Dermis microvascular lymphatic vessel endothelial cell (primary cell): ENCODE measurements at regions not wholly inside any gene's neighbourhood (a gene's known extent, or its start where the extent isn't known, plus 50 kb on each side); places are given as distances from the start of the nearest gene placed in this dataset.

Source experiments
- DNase-seq, 2 donors: peaks; one replicate each; pipeline versions ENCODE4 v3.0.0 to v3.0.0-alpha.2; 2010; ENCODE audit warnings: low read depth in 2 of 2

DNA sequence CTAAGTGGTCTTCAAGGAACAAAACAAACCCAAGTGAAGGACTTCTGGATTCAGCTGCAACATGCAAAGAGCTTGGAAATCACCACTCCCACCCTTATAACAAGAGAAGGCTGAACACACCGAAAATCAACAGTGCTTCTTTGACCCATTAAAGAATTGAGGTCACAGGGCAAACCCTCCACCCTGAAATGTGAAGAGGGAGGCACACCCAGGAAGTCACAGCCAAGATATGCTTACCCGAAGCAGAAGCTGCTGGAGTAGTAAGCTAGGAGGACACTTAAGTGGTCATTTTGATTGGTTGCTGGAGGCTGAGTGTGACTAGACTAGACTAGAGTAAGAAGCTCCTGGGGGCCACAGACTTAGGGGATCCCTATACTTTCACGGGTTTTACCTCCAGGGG lies 188.2 kb upstream of the SSTR4 start:
- DNase-seq: no peak

DNA sequence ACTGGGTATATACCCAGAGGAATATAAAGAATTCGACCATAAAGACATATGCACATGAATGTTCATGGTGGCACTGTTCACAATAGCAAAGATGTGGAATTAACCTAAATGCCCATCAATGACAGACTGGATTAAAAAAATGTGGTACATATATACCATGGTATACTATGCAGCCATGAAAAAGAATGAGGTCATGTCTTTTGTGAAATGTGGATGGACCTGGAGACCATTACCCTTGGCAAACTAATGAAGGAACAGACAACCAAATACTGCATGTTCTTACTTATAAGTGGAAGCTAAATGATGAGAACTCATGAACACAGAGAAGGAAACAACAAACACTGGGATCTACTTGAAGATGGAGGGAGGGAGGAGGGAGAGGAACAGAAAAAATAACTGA lies 186.7 kb upstream of the SSTR4 start:
- DNase-seq: no peak

DNA sequence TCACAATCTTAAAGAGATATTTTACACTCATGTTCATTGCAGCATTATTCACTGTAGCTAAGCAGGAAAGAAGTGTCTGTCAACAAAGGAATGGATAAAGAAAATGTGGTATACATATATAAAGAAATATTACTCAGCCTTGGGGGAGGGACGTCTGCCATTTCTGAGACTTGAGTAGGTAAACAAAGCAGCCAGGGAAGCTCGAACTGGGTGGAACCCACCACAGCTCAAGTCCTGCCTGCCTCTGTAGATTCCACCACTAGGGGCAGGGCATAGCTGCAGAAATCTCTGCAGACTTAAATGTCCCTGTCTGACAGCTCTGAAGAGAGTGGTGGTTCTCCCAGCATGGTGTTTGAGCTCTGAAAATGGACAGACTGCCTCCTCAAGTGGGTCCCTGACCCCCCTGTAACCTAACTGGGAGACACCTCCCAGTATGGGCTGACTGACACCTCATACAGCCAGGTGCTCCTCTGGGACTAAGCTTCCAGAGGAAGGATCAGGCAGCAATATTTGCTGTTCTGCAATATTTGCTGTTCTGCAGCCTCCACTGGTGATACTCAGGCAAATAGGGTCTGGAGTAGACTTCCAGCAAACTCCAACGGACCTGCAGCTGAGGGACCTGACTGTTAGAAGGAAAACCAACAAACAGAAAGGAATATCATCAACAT lies 183.3 kb upstream of the SSTR4 start:
- peak; percentile 12 to 71 for DNase-seq

DNA sequence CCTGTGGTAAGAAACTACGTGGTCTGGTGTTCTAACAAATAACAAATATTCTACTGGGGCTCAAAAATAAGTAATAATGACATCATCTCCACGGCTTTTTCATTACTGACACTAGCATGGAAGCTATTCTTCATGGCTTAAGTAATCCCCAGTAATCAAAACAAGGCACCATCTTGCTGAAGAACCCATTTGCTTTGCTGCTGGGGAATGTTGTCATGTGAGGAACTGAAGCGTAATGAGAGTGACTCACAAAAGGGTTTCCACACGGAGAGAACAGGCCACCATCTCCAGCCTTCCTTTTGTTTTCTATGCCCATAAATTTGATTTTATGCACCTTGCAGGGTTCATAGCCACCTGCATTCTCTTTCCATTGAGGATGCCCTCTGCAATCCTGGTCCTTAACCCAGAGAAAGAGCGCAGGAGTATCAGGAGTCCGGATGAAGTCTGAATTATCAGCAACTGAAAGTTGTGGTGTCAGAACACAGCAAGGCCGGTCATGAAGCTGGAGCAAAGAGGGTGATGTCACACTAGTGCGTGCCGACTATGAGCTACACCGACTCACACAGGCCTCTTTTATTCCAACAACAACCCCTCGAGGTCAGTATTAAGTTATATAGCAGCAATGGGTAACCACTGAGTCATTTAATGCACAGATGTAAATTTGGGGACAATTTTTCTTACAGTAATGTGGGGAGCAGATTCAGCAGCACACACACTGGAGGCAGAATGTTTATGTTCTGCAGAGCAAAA lies 173.7 kb upstream of the SSTR4 start:
- peak in 1 of 2 donors; percentile 70 for DNase-seq

- DNase-seq: peak; percentile 23 to 75
Observed at GRCh38 chr20:22861990-22862389, 173.1 kb upstream of the SSTR4 start.

GRCh38 chr20:22862671-22863230 lies 172.4 kb upstream of the SSTR4 start:
- DNase-seq: peak in 1 of 2 donors; percentile 25

DNA sequence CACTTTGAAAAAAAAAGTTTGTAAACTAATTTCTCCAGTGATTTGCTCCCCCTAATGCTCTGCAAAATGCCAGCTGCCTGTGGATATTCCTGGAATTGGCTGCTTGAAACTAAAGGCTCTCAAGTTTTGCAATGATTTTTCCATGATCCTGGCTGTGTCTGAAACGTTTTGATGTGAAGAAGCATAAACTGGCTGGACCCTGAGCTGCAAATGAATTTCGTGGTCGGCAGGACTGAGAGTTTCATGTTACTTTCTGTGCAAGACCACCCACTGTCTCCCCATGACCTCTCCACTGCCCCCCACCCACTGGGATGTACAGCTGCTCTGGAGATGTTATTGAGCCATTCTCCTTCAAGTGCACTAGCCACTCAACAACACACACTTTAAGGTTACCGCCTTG lies 171.3 kb upstream of the SSTR4 start:
- no peak for DNase-seq

GRCh38 chr20:22866812-22867341 lies 168.2 kb upstream of the SSTR4 start:
- peak in 1 of 2 donors; percentile 51 for DNase-seq

DNA sequence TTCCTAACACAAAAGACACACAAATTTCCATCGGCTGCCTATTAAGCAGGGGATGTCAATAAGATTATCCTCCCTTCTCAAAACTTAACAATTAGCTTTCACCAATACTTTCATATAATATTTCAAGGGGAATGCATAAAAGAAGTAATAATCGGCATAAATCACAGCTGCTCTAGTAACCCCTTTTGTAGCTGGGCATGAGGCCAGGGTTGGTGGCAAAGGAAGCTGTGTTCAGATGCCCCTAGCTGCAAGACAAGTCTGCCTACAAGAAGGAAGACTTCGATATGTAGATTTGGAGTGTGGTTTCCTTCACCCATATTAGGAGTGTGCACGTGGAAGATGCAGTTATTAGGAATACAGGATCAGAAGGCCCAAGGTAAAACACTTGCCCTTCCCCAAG lies 156.9 kb upstream of the SSTR4 start:
- DNase-seq: no peak

DNA sequence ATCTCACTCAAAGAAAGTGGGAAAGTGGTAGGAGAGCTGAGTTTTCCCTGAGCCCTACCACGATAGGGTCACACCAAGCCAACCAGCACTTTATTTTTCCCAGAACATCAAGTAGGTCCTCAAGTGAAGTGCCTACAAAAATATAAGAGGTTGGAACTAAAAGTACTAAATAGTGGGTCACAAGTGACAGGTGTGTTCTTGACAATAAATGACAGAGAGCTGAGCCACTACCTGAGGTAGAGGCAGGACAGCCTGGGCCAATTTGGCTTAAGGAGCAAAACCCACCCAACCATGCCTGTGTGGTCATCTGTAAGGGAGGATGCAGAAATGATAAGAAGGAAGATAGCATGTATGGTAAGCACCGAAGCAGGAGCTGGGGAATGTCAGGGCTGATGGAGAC lies 154.8 kb upstream of the SSTR4 start:
- no peak for DNase-seq

GRCh38 chr20:22887796-22888195 lies 147.3 kb upstream of the SSTR4 start:
- DNase-seq: no peak

DNA sequence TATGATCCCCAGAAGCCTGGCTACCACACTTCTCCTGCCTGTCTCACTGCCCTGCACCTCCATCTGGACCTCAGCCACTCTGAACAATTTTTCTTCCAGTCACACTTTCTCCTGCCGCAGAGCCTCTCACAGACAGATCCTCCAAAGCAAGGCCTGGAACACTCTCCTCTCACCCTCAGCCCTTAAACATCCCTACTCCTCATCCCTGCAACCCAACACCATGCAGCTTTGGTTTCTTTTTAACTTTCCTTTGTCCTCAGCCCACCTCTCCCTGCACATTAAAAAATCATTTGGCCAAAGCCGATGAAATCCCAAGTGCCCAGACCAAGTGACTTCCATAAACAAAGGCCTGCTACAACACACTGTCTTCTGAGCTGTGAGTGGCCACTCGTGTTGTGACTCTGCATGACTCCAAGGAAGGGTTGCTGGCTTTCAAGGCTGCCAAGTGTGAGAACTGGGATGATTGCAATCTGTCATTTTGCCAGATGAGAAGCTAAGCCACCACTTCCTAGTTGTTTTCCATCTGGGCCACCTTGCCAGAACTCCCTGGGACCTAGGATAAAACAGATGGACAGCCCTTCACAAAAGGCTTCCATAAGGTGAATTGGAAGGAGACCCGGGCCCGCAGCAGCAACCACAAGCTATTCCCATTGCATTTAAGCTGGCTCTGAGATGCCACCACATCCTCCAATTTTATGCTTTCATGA lies 144.4 kb upstream of the SSTR4 start:
- no peak for DNase-seq

DNA sequence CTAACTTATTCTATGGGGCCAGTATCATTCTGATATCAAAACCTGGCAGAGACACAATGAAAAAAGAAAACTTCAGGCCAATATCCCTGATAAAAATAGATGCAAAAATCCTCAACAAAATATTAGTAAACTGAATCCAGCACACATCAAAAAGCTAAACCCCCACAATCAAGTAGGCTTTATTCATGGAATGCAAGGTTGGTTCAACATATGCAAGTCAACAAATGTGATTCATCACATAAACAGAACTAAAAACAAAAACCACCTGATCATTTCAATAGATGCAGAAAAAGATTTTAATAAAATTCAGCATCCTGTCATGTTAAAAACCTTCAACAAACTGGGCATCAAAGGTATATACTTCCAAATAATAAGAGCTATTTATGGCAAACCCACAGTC lies 133.9 kb upstream of the SSTR4 start:
- DNase-seq: no peak

GRCh38 chr20:22901921-22902320 lies 133.2 kb upstream of the SSTR4 start:
- DNase-seq: no peak

DNA sequence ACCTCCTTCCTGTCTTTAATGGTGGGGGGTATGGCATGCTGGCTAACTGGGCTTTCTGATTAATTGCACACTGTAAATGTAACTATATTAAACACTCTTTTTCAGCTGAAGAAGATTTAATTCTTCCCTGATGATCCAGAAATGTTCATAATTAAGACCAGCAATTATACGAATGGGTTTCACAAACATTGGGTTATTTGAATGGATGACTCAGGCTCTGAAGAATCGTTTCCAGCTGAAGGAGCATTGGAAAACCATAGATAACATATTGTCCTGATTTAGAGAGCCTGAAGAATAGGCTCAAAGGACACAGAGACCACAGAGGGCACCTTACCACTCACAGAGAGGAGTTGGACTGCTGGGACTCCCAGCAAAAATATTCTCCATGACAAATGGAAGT lies 130.7 kb upstream of the SSTR4 start:
- no peak for DNase-seq

DNA sequence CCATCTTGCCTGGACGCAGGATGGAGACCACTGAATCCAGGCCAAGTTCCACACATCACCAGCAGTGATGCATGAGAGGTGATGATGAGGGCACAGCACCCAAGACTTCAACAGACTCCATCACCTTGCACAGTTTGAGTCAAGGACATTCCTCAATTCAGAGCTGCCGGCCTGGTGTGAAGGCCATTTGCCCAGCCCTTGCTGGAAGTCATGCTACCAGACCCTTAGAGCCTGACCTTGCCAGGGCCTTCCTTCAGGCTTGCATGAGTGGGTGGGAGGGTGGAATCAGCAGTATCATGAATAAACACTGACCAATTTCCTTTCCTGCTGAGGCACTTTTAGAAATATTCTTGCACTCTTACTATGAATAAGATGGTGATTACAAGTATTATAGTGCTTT lies 130.2 kb upstream of the SSTR4 start:
- DNase-seq: no peak

DNA sequence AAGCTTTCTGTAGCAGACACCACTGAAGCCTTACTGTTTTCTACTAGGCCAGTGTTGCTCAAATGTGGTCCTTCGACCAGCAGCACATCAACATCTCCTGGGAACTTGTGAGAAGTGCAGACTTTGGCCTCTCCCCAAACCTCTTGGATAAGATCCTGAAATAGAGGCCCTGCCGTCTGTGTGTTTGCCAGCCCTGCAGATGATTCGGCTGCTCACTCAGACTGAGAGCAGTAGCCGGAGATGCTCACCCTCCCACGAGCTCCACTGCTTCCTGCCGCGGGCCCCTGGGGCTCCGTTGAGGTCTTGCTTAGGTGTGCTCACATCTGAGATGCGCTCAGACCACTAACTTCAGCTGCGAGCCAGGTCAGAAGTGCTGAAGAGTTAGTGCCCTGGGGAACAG lies 129.5 kb upstream of the SSTR4 start:
- DNase-seq: no peak

- peak in 1 of 2 donors; percentile 15 for DNase-seq
Observed at GRCh38 chr20:22908437-22908836, 126.7 kb upstream of the SSTR4 start.

DNA sequence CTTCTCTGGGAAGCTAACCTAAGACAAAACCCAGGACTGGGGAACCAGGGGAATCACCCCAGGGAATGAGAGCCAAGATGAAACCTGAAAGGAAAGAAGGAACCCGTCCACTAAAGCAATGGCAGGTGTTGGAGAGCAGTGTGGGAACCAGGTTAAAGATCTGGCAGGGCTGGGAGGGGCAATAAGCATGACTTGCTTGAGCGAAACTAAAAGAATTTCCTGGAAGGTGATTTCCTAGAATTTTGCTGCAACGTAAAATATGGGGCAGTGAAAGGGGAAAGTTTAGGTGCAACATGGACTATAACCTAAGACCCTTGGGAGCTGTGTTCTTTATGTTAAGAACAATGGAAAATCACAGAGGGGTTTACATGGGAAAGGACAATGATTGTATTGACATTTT lies 126.2 kb upstream of the SSTR4 start:
- no peak for DNase-seq

DNA sequence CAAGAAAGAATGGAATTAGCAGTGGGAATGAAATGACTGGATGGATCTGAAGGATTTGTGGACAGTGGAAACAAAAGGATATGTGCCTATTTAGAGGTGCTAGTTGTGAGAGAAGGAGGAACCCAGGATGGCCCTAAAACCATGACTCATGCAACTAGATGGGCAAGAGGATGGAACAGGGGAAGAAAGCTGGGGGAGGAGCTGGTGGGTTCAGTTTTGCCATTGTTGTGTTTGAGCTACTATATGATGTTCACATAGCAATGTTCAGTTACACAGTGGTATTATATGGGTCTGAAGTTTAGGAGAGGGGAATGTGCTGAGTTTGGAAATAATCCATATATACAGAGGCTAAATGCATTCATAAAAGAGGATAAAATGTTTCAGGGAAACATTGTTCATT lies 125.7 kb upstream of the SSTR4 start:
- DNase-seq: no peak

- DNase-seq: no peak
Observed at GRCh38 chr20:22910287-22910852, 124.7 kb upstream of the SSTR4 start.

DNA sequence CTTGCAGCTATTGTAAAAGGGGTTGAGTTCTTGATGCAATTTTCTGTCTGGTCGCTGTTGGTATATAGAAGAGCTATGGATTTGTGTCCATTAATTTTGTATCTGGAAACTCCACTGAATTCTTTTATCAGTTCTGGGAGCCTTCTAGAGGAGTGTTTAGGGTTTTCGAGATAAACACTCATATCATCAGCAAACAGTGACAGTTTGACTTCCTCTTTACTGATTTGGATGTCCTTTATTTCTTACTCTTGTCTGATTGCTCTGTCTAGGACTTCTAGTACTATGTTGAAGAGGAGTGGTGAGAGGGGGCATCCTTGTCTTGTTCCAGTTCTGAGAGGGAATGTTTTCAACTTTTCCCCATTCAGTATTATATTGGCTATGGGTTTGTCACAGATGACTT lies 120.8 kb upstream of the SSTR4 start:
- DNase-seq: no peak
